ENCODE measurements at regions not wholly inside any gene's neighbourhood (a gene's known extent, or its start where the extent isn't known, plus 50 kb on each side); places are given as distances from the start of the nearest gene placed in this dataset.

GRCh38 chr3:94179059-94179458 is 116.2 kb downstream of the NSUN3 start:
- Histone ChIP-seq H3K4me1 (no peaks in the 10 kb centered on the region), H3K9me3 (no peaks in the 10 kb centered on the region), H3K27ac (no peak overlapping the region), H3K27me3 (ENCODE audit: insufficient read depth in 3 of 3, low read length in 2 of 3) (no peaks in the 10 kb centered on the region), H3K4me3 (no peak overlapping the region), H3K36me3 (ENCODE audit: insufficient read depth in 1 of 2, low read depth in 1 of 2) (no peaks in the 10 kb centered on the region)
- intact Hi-C loops (cut with DNase I): no loop called here
- TF ChIP-seq, protein P1, sequence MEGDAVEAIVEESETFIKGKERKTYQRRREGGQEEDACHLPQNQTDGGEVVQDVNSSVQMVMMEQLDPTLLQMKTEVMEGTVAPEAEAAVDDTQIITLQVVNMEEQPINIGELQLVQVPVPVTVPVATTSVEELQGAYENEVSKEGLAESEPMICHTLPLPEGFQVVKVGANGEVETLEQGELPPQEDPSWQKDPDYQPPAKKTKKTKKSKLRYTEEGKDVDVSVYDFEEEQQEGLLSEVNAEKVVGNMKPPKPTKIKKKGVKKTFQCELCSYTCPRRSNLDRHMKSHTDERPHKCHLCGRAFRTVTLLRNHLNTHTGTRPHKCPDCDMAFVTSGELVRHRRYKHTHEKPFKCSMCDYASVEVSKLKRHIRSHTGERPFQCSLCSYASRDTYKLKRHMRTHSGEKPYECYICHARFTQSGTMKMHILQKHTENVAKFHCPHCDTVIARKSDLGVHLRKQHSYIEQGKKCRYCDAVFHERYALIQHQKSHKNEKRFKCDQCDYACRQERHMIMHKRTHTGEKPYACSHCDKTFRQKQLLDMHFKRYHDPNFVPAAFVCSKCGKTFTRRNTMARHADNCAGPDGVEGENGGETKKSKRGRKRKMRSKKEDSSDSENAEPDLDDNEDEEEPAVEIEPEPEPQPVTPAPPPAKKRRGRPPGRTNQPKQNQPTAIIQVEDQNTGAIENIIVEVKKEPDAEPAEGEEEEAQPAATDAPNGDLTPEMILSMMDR (IDR thresholded peaks at IDR 0.05): no peak
- 68 to 77% (median 70%) methylated on average over 2 of the region's 2 CpGs for WGBS, 3 donors
- DNase-seq: no peak
- ATAC-seq: no peak

DNA sequence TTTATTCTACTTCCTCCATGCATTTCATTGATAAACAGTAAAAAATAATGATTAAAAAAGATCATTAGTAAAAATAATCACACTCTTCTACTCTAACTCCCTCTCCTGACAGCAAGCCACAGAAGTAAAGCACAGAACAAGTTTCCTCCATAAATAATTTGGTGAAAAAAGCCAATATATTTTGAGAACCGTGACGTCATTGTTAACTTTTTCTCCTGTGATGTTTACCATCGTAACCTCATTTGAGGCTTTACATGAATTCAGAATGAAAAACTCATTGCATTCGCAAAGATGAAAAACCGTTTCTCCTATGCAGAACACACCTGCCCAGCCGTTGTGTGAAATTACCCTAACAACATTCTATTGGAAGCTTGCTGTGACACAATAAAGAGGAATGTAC is 120.7 kb downstream of the NSUN3 start:
- Histone ChIP-seq H3K27ac (no peak overlapping the region), H3K4me3 (no peak overlapping the region), H3K27me3 (ENCODE audit: insufficient read depth in 3 of 3, low read length in 2 of 3) (no peaks in the 10 kb centered on the region), H3K9me3 (no peaks in the 10 kb centered on the region), H3K36me3 (ENCODE audit: insufficient read depth in 1 of 2, low read depth in 1 of 2) (no peaks in the 10 kb centered on the region), H3K4me1 (no peaks in the 10 kb centered on the region)
- TF ChIP-seq, protein P1 (IDR thresholded peaks at IDR 0.05): no peak
- 72 to 78% (median 72%) methylated on average over 6 of the region's 6 CpGs for WGBS, 3 donors
- intact Hi-C loops (cut with DNase I): no loop called here
- ATAC-seq (no peak), DNase-seq (no peak)

DNA sequence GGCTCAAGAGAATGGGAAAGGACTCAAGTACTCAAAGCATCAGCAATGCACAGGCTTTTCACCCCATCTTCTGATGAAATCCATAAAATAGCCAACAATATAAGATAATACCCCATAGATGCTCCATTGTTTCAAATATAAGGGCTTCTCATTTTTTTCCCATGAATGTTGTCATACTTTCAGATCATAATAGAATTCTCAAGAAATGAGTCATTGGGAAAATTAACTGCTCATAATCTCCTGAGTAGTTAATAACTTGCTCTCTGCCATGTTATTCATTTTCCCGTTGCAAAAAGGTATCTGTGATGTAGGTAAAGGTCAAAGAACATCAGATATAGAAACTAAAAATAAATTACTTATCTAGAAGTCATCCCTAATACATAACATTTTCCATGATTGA is 121.9 kb downstream of the NSUN3 start:
- H3K4me3 ChIP-seq: no peak overlapping the region
- TF ChIP-seq, protein P1 (IDR thresholded peaks at IDR 0.05): no peak
- 0 to 71% (median 0%) methylated on average over 1 of the region's 1 CpG for WGBS, 3 donors
- H3K9me3 ChIP-seq: no peaks in the 10 kb centered on the region
- no peaks in the 10 kb centered on the region for H3K27me3 ChIP-seq (ENCODE audit: insufficient read depth in 3 of 3, low read length in 2 of 3)
- no peak for ATAC-seq
- no peak overlapping the region for H3K27ac ChIP-seq
- no peak for DNase-seq
- H3K36me3 ChIP-seq (ENCODE audit: insufficient read depth in 1 of 2, low read depth in 1 of 2): no peaks in the 10 kb centered on the region
- no peaks in the 10 kb centered on the region for H3K4me1 ChIP-seq
- intact Hi-C loops (cut with DNase I): no loop called here

DNA sequence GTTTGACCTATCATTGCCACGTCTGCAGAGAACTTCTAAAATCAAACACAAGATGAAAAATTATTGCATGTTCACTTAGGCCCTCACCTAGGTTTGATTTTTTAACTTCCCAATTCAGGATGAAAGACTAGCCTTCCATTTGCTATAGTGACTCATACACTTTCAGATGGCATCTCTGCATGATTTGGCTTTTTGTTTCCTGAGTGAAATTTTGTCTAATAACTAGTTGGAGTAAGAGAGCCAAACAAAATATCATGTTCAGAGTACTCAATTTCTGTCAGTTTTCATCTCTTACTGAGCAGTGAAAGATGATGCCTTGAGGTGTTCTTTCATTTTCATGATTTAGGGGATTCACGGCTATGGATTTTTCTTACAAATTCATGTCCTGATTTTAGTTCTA is 122.9 kb downstream of the NSUN3 start:
- DNase-seq: no peak
- no peaks in the 10 kb centered on the region for H3K36me3 ChIP-seq (ENCODE audit: insufficient read depth in 1 of 2, low read depth in 1 of 2)
- H3K27ac ChIP-seq: no peak overlapping the region
- H3K27me3 ChIP-seq (ENCODE audit: insufficient read depth in 3 of 3, low read length in 2 of 3): no peaks in the 10 kb centered on the region
- TF ChIP-seq, protein P1 (IDR thresholded peaks at IDR 0.05): no peak
- no peak overlapping the region for H3K4me3 ChIP-seq
- H3K4me1 ChIP-seq: no peaks in the 10 kb centered on the region
- intact Hi-C loops (cut with DNase I): no loop called here
- WGBS, 3 donors: 57 to 65% (median 63%) methylated on average over 2 of the region's 2 CpGs
- H3K9me3 ChIP-seq: no peaks in the 10 kb centered on the region
- no peak for ATAC-seq

DNA sequence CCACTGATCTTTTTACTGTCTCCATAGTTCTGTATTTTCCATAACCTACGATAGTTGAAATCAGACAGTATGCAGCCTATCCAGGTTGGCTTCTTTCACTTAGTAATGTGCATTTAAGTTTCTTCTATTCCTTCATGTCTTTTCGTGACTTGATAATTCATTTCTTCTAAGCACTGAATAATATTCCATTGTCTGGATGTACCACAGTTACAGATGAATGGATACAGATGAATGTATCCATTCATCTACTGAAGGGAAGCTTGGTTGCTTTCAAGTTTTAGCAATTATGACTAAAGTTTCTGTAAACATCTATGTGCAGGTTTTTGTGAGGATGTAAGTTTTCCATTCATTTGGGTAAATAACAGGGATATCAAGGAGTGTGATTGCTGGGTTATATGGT is 124.8 kb downstream of the NSUN3 start:
- Histone ChIP-seq H3K36me3 (ENCODE audit: insufficient read depth in 1 of 2, low read depth in 1 of 2) (no peaks in the 10 kb centered on the region), H3K4me1 (no peaks in the 10 kb centered on the region), H3K9me3 (no peaks in the 10 kb centered on the region), H3K4me3 (no peak overlapping the region), H3K27ac (no peak overlapping the region), H3K27me3 (ENCODE audit: insufficient read depth in 3 of 3, low read length in 2 of 3) (no peaks in the 10 kb centered on the region)
- intact Hi-C loops (cut with DNase I): no loop called here
- TF ChIP-seq, protein P1 (IDR thresholded peaks at IDR 0.05): no peak
- ATAC-seq (no peak), DNase-seq (no peak)
- WGBS, 3 donors: 77 to 82% (median 81%) methylated on average over 2 of the region's 2 CpGs
